Spinal cord (tissue), 9 donors: ENCODE measurements at regions not wholly inside any gene's neighbourhood (a gene's known extent, or its start where the extent isn't known, plus 50 kb on each side); places are given as distances from the start of the nearest gene placed in this dataset.

Experiments
- DNase-seq, 6 donors: peaks; one replicate each; pipeline versions ENCODE4 v3.0.0 to v3.0.0-alpha.2; 2013 to 2015; ENCODE audit warnings: low spot score in 6 of 6, low read depth in 4 of 6
- H3K27ac ChIP-seq: one replicate; pipeline ENCODE4 v1.5.1; 2013; ENCODE audit warnings: low read depth, low read length, control low read depth
- H3K27me3 ChIP-seq: one replicate; pipeline ENCODE4 v1.6.1; 2013; ENCODE audit warnings: low read length; ENCODE audit not compliant: control insufficient read depth, insufficient read depth
- H3K36me3 ChIP-seq: one replicate; pipeline ENCODE4 v1.6.1; 2013; ENCODE audit warnings: low read length; ENCODE audit not compliant: control insufficient read depth, insufficient read depth
- H3K4me1 ChIP-seq: one replicate; pipeline ENCODE4 v1.6.1; 2013; ENCODE audit warnings: low read length; ENCODE audit not compliant: control insufficient read depth, insufficient read depth
- H3K4me3 ChIP-seq: one replicate; pipeline ENCODE4 v1.5.1; 2013; ENCODE audit warnings: low read depth, low read length, control low read depth
- H3K9me3 ChIP-seq: one replicate; pipeline ENCODE4 v1.6.1; 2013; ENCODE audit warnings: low read length; ENCODE audit not compliant: control insufficient read depth, insufficient read depth
- WGBS: methylation state at CpG from one replicate; pipeline ENCODE4 v1.1.5; 2013; ENCODE audit warnings: missing lambda C conversion rate; ENCODE audit not compliant: insufficient coverage; 5-methylcytosine and 5-hydroxymethylcytosine counted together
- donor health status: healthy.

DNA sequence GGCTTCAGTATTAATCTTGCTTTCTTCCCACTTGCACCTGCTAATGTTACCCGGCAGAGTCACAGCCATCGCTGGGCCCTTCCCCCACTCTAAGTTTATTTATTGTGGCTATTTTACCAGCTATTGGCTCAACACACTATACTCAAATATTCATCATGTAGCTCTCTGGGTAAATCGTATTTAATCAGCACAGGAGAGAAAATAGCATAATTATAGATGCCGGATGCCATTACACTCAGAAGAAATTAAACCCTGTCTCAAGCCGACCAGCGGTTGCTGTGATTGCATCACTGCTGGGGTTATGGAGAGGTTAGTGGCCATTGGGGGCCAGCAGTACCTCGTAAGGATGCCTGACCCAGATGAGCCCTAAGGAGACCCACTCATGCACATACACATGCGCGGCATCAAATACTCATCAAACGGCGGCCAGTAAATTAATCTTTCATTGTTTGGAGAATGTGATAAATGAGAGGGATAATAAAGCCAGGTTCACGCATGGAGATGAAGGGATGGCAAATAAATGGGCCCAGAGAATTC, 269.5 kb upstream of the ZFHX3 start:
- peak in 1 of 6 donors; percentile 91 for DNase-seq
- H3K27me3 ChIP-seq: no peaks in the 10 kb centered on the region
- H3K4me3 ChIP-seq: no peak overlapping the region
- no peak overlapping the region for H3K27ac ChIP-seq
- H3K4me1 ChIP-seq: peaks cover 8% of the 10 kb centered on the region
- H3K36me3 ChIP-seq: no peaks in the 10 kb centered on the region
- 82% methylated on average over 2 of the region's 12 CpGs for WGBS
- H3K9me3 ChIP-seq: no peaks in the 10 kb centered on the region

DNA sequence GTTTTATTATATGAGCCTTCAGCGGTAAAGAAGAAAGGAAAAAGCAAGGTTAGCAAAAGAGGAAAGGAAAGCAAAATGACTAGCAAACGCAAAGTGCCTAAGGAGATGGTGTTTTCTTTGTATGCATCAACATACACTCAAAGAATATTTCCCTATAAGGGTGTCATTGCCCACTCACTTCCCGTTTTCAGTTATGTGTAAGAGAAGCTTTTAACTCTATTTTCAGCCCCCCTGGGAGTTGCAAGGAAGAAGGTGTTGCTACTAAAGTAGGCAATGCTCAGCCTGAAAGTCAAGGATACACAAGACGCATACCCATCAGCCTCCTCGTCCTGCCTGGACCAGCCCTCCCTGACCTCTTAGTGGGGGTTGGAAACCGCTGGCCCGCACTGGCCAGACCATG, 267.7 kb upstream of the ZFHX3 start:
- no peaks in the 10 kb centered on the region for H3K9me3 ChIP-seq
- H3K27me3 ChIP-seq: no peaks in the 10 kb centered on the region
- no peaks in the 10 kb centered on the region for H3K36me3 ChIP-seq
- H3K4me3 ChIP-seq: no peak overlapping the region
- DNase-seq: no peak
- 67% methylated on average over 2 of the region's 7 CpGs for WGBS
- peaks cover 8% of the 10 kb centered on the region for H3K4me1 ChIP-seq
- no peak overlapping the region for H3K27ac ChIP-seq

DNA sequence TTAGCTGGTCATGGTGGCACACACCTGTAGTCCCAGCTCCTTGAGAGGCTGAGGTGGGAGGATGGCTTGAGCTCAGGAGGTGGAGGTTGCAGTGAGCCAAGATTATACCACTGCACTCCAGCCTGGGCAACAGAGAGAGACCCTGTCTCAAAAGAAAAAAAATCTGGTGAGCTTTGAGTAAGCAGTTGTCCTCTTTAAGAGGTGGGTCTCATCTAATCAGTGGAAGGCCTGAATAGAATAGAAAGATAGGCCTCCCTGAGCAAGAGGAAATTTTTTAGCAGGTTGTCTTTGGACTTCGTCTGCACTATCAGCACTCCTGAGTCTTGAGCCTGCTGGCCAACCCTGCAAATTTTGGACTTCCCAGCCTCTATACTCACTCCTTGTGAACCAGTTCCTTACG, 266.0 kb upstream of the ZFHX3 start:
- 100% methylated on average over 1 of the region's 2 CpGs for WGBS
- Histone ChIP-seq H3K27me3 (no peaks in the 10 kb centered on the region), H3K27ac (no peak overlapping the region), H3K4me1 (peaks cover 3% of the 10 kb centered on the region), H3K9me3 (no peaks in the 10 kb centered on the region), H3K36me3 (no peaks in the 10 kb centered on the region), H3K4me3 (no peak overlapping the region)
- DNase-seq: no peak

DNA sequence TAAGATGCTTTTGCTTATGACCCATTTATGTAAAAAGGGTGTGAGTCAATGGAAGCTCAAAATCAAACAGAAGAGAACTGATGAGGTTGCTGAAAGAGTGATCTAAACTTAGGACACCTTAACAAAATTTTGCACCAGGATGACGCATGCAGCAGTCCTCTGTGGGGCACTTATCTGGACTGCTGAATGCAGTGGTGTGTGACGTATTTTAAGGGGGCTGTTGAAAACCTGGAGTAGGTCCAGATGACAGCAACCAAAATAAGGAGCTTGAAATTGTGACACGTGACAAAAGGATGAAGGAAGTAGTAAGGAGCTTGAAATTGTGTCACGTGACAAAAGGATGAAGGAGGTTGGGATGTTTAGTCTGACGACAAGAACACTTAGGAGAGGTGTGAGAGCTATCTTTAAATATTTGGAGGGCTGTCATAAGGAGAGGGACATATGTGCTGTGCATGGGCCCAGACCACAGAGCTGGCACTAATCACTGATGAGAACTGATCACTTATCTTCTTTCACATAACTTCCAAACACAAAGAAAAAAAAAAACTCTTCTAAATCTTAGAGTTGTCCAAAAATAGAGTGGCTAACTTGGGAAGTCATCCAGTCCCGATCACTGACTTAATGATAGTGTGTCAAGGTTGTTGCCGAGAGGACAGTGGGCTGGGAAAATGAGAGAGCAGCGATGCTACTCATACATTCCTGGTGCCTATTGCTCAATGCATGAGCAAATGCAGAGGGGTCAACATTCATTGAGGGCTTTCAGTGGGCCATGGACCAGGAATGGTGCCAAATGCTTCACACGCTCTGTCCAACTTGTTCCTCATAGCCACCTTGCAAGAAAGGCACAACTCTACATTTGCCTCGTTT, 264.2 kb upstream of the ZFHX3 start:
- no peak overlapping the region for H3K4me3 ChIP-seq
- H3K36me3 ChIP-seq: no peaks in the 10 kb centered on the region
- H3K9me3 ChIP-seq: no peaks in the 10 kb centered on the region
- no peak for DNase-seq
- 82% methylated on average over 8 of the region's 10 CpGs for WGBS
- H3K27me3 ChIP-seq: no peaks in the 10 kb centered on the region
- H3K4me1 ChIP-seq: no peaks in the 10 kb centered on the region
- no peak overlapping the region for H3K27ac ChIP-seq

DNA sequence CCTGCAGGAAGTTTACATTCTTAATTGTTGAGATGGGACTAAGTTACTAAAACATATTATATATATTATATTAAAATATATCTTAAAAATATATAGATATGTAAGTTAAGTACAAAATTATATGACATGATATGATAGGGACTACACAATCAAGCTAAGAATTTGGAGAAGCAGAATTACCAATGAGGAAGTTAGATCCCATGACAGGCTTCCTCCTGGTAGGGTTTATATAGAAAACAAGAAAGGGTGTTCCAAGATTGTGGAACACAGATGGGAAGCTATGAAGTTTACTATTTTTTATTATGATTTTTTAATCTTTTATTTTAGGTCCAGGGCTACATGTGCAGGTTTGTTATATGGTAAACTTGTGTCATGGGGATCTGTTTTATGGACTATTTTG, 260.8 kb upstream of the ZFHX3 start:
- DNase-seq: no peak

DNA sequence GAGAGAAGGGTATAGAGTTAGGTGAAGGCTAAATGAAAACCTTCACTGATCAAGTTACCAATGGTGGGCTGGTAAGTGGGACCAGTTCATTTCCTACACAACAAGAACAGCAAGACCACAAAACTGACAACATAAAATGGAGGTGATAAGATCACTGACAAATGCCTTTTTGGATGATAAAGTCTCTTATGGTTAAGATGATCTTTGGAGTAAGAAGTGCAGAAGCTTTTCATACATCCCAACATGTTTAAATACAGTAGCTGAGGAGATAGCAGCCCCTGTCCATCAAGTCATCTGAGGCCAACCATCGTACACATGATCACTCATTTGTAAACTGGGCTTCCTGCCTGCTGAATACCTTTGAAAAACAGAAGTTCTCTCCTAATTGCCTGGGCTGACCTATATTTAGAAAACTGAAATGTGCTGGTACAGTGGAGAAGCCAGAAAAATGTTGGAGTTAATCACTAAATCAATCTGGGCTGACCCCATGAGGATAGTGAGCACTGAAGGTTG, 259.0 kb upstream of the ZFHX3 start:
- no peak overlapping the region for H3K4me3 ChIP-seq
- H3K27ac ChIP-seq: no peak overlapping the region
- peaks cover 8% of the 10 kb centered on the region for H3K4me1 ChIP-seq
- WGBS: 83% methylated on average over 1 of the region's 1 CpG
- no peak for DNase-seq
- no peaks in the 10 kb centered on the region for H3K9me3 ChIP-seq
- no peaks in the 10 kb centered on the region for H3K36me3 ChIP-seq
- H3K27me3 ChIP-seq: peaks cover 5% of the 10 kb centered on the region

More for the DNA sequence above, 260.8 kb upstream of the ZFHX3 start:
- Histone ChIP-seq H3K4me1 (peaks cover 8% of the 10 kb centered on the region), H3K27ac (no peak overlapping the region), H3K9me3 (no peaks in the 10 kb centered on the region), H3K4me3 (no peak overlapping the region), H3K36me3 (no peaks in the 10 kb centered on the region), H3K27me3 (peaks cover 5% of the 10 kb centered on the region)

DNA sequence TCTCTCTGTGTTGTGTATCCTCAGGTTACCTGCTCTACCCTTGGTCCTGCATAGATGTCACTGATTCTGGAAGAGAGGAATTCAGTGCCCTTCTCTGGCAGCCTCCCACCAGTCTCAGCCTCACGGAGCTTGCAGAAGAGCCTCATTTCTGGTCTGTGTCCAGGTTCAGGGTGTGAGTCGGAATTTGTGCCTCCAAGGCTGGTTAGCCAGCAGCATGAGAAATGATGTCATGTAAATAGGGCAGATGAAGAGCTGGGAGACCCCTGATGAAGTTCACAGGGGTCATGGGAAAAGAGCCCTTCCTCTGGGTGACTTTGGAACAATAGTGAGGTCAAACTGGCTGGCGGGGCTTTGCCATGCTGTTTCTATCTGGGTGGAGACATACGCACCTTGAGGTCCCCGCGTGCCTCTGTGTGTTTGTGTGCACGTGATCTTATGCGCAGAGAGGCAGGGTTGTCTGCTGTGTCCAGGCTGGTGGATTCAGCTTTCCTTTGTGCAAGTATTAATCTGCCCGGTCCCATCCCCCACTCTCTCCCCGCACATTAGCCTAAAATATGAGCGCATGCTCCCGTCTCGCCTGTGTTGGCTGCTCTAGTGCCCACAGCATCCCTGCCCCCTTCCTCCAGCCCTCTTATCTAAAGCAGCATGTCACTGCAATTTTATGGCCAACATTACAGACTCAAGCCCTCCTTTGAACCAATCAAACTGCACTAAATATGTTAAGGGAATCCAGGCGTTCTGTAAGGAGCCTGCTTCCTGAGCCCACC, 256.3 kb upstream of the ZFHX3 start:
- 17% methylated on average over 6 of the region's 14 CpGs for WGBS

DNA sequence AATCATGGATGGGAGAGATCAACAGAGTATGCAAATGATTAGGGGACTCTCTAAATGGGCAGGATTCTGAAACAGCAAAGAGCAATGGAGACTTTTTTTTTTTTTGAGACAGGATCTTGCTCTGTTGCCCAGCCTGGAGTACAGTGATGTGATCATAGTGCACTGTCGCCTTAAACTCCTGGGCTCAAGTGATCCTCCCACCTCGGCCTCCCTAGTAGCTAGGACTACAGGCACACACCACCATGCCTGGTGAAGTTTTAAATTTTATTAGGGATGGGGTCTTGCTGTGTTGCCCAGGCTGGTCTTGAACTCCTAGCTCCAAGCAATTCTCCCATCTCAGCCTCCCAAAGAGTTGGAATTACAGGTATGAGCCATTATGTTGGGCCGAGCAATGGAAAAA, 255.0 kb upstream of the ZFHX3 start:
- no CpG with 5 or more reads among the region's 3 CpGs for WGBS
- peaks cover 8% of the 10 kb centered on the region for H3K4me1 ChIP-seq
- DNase-seq: no peak
- H3K4me3 ChIP-seq: no peak overlapping the region
- peaks cover 5% of the 10 kb centered on the region for H3K27me3 ChIP-seq
- no peaks in the 10 kb centered on the region for H3K36me3 ChIP-seq
- no peak overlapping the region for H3K27ac ChIP-seq
- no peaks in the 10 kb centered on the region for H3K9me3 ChIP-seq

More for the DNA sequence above, 256.3 kb upstream of the ZFHX3 start:
- DNase-seq: peak in 2 of 6 donors; percentile 50 to 95
- peaks cover 8% of the 10 kb centered on the region for H3K4me1 ChIP-seq
- no peaks in the 10 kb centered on the region for H3K36me3 ChIP-seq
- peaks cover 5% of the 10 kb centered on the region for H3K27me3 ChIP-seq
- H3K27ac ChIP-seq: no peak overlapping the region
- no peak overlapping the region for H3K4me3 ChIP-seq
- no peaks in the 10 kb centered on the region for H3K9me3 ChIP-seq

DNA sequence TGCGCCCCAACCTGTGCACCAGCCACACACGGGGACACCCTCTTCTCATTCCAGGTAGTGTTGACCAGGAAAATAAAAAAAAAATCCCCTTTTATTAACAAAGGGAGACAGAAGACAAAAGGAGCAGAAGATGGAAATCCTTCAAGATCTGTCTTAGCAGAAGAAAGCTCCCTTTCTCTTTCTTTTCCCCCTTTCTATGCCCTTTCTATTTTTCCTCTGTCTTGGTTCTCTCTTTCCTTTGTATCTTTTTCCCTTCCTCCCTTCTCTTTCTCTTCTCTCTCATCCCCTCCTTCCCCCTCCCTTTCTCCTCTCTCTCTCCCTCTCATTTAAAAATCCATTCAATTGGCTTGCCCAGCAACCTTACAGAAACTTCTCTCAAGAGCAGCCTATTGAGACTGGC, 254.1 kb upstream of the ZFHX3 start:
- Histone ChIP-seq H3K4me3 (no peak overlapping the region), H3K4me1 (peaks cover 8% of the 10 kb centered on the region), H3K36me3 (no peaks in the 10 kb centered on the region), H3K27me3 (peaks cover 5% of the 10 kb centered on the region), H3K27ac (no peak overlapping the region), H3K9me3 (no peaks in the 10 kb centered on the region)
- DNase-seq: no peak
- no CpG with 5 or more reads among the region's 2 CpGs for WGBS
